Bronchial epithelial cell (primary cell): ENCODE measurements at regions not wholly inside any gene's neighbourhood (a gene's known extent, or its start where the extent isn't known, plus 50 kb on each side); places are given as distances from the start of the nearest gene placed in this dataset.

Source experiments
- DNase-seq: peaks from one replicate; pipeline ENCODE4 v3.0.0-alpha.2; 2010; ENCODE audit warnings: low read depth
- FAIRE-seq: peaks from 2 replicates; lab custom pipeline; 2011; peaks lifted over from hg19 to GRCh38; lab: Jason Lieb, UNC
- H3K27me3 ChIP-seq: 2 replicates; pipeline ENCODE4 v1.5.1; 2011; ENCODE audit warnings: low read length; ENCODE audit not compliant: control insufficient read depth, insufficient read depth
- H3K36me3 ChIP-seq: 2 replicates; pipeline ENCODE4 v1.5.1; 2011; ENCODE audit warnings: low read length; ENCODE audit not compliant: control insufficient read depth, insufficient read depth
- H3K4me3 ChIP-seq: 2 replicates; pipeline ENCODE4 v1.5.1; 2011; ENCODE audit warnings: mild to moderate bottlenecking, low read depth, low read length, control low read depth
- CTCF ChIP-seq: IDR thresholded peaks from 2 replicates; pipeline ENCODE4 v1.5.1; 2011; ENCODE audit warnings: mild to moderate bottlenecking, moderate library complexity, low read length, control low read depth, inconsistent platforms; ENCODE audit not compliant: insufficient read depth, severe bottlenecking

DNA sequence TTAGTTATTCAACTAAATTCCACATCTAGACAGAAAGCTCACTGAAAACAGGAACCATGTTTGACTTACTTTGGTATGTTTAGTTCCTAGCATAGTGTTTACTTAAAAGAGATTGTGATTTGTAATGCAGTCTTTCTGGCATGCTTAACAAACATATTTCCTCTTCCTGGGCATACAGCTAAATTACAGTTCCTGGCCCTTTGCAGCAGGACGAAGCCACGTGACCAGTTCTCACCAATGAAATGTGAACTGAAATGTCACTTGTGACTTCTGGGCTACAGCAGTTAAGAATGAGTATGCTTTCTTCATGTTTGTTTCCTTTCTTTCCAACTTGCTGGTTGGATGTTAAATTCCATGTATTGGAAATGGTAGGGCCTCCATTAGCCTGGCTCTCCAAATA, 330.5 kb downstream of the FIGN start:
- no peak for FAIRE-seq
- TF ChIP-seq CTCF, result no peak

DNA sequence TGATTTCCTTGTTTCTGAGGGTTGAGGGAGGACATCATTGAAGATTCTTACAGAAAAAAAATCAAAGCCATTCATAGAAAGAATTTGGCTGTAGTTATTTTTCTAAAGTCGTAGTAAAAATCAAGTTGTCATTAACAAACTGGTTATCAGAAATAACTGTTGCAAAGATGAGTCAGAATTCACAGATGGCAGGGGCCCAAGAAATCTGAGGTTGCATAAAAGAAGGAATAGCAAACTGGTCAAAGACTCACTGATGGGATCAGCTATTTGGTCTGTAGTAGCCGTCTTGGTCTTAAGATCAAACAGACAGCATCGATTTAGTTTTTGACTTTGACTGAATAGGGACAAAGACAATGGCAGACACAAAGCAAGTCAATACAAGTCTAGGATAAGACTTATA, 334.3 kb downstream of the FIGN start:
- Histone ChIP-seq H3K27me3 (no peaks in the 10 kb centered on the region), H3K36me3 (no peaks in the 10 kb centered on the region), H3K4me3 (no peak overlapping the region)
- TF ChIP-seq CTCF, result no peak
- FAIRE-seq (no peak), DNase-seq (peak; percentile 55)

More for the DNA sequence above, 330.5 kb downstream of the FIGN start:
- Histone ChIP-seq H3K4me3 (no peak overlapping the region), H3K36me3 (no peaks in the 10 kb centered on the region), H3K27me3 (no peaks in the 10 kb centered on the region)
- DNase-seq, result no peak

GRCh38 chr2:163397451-163397850, 338.4 kb downstream of the FIGN start:
- FAIRE-seq (no peak), DNase-seq (no peak)
- Histone ChIP-seq H3K4me3 (no peak overlapping the region), H3K36me3 (no peaks in the 10 kb centered on the region), H3K27me3 (no peaks in the 10 kb centered on the region)
- TF ChIP-seq CTCF, result no peak

DNA sequence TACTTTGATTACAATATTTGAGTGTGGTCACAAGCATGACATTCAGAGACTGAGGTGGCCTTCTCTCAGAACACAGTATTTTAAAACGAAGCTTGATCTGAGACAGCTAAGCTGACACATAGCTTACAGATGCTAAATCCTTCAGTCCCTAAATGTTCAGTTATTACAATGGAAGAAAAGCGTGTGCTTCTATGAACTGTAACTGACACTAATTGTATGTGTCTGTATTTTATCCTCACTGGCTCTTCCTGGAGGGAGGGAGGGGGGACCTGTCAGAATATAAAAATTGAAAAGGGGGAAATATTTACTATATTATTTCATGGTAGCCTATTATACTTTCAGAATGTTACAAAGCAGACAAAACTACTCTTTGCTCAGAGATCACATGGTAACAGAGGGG, 340.2 kb downstream of the FIGN start:
- Histone ChIP-seq H3K27me3 (no peaks in the 10 kb centered on the region), H3K4me3 (no peak overlapping the region), H3K36me3 (no peaks in the 10 kb centered on the region)
- DNase-seq (no peak), FAIRE-seq (no peak)
- no peak for TF ChIP-seq CTCF

DNA sequence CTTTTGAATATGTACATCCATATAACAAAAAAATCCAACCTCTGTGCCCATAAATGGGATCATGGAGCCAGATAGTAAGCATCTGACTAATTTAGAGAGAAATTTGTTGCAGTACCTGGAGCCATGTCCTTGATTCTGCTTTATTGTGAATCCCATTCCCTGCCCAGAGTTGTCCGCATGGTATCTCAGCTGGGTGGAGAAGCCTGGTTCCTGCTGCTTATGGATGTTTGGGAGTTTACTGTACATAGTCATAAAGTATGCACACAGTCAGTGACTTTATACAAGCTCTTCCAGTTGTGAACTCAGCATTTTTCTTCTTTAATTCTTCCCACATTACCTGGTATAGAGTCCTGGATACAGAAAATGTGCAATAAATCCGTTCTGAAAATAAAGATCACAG, 346.0 kb downstream of the FIGN start:
- no peak for TF ChIP-seq CTCF
- Histone ChIP-seq H3K4me3 (no peak overlapping the region), H3K36me3 (no peaks in the 10 kb centered on the region), H3K27me3 (no peaks in the 10 kb centered on the region)
- no peak for FAIRE-seq
- DNase-seq, result no peak

DNA sequence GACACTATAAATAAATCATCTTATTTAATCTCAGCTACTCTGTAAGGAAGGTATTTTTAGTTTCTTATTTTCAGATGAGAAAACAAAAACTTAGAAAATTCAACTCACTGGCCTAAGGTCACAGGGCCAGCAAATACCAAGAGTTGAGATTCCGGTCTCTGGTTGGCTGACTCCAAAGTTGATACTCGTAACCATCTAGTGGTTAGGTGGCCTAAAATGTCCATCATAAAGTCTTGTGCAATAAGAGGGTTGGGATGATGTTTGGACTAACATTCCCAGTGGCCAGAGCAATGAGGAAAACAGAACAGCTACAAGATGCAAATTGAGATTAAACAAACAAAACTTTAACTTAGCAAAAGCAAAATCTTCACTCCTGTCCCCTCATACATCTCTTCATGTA, 360.3 kb downstream of the FIGN start:
- no peaks in the 10 kb centered on the region for H3K27me3 ChIP-seq
- no peak for DNase-seq
- FAIRE-seq, result no peak
- no peaks in the 10 kb centered on the region for H3K36me3 ChIP-seq
- H3K4me3 ChIP-seq, result no peak overlapping the region
- TF ChIP-seq CTCF, result no peak
